HepG2 (cell line): ENCODE measurements at regions not wholly inside any gene's neighbourhood (a gene's known extent, or its start where the extent isn't known, plus 50 kb on each side); places are given as distances from the start of the nearest gene placed in this dataset.

Experiments used
- ATAC-seq: fragments of 200-7000 bp; cut with Tn5 transposase; 3 replicates; pipeline ENCODE4 v1.9.1; 2020; ENCODE audit warnings: mild to moderate bottlenecking, moderate library complexity
- BruUV-seq: library from RNA; stranded (reverse); fragments of 400-500 nt; replicated peaks from 2 replicates; lab custom pipeline; 2021; lab: Mats Ljungman, UMichigan
- CTCF ChIA-PET: fragments of 300-600 bp; formaldehyde crosslinking; extraction: SDS; loops from one replicate; lab custom pipeline; 2021; ENCODE audit warnings: low total read pairs, inconsistent platforms, low intra/inter-chr PET ratio; lab: Yijun Ruan, JAX
- POLR2A ChIA-PET: fragments of 350-600 bp; sonication (Branson Sonifier 250); formaldehyde crosslinking; loops from one replicate; lab custom pipeline; 2020; ENCODE audit warnings: antibody characterized with exemption, inconsistent platforms; lab: Yijun Ruan, JAX
- DNase-seq: peaks from one replicate; pipeline ENCODE4 v3.0.0-alpha.2; 2015; ENCODE audit warnings: low spot score
- FAIRE-seq: peaks from 3 replicates; lab custom pipeline; 2011; peaks lifted over from hg19 to GRCh38; lab: Jason Lieb, UNC
- H2AFZ ChIP-seq: one replicate; pipeline ENCODE4 v1.6.1; 2011; ENCODE audit warnings: low read length, inconsistent platforms
- H3K27ac ChIP-seq: fragments of 300-600 bp; 3 replicates; pipeline ENCODE4 v1.8.0; 2011; ENCODE audit warnings: mixed run types, mild to moderate bottlenecking, mixed read lengths, low read length, inconsistent platforms; ENCODE audit not compliant: insufficient read depth; ENCODE audit errors: extremely low read length
- H3K27me3 ChIP-seq, 2 experiments: fragments of 200-600 bp in 1 of 2; 2 replicates in 1 of 2; 3 replicates in 1 of 2; pipeline versions ENCODE4 v1.6.0 to v1.8.0; 2011; ENCODE audit warnings: low read length in 2 of 2, mild to moderate bottlenecking in 2 of 2, moderate library complexity in 2 of 2, inconsistent platforms in 1 of 2; ENCODE audit not compliant: insufficient read depth in 2 of 2, control insufficient read depth in 1 of 2
- H3K36me3 ChIP-seq, 2 experiments: fragments of 200-600 bp in 1 of 2; replicated peaks in 1 of 2; 2 replicates in 1 of 2; 3 replicates in 1 of 2; pipeline versions ENCODE4 v1.5.1 to v1.8.0; 2011; ENCODE audit warnings: low read length in 2 of 2, inconsistent platforms in 1 of 2; ENCODE audit not compliant: insufficient read depth in 2 of 2, control insufficient read depth in 1 of 2
- H3K4me1 ChIP-seq: 2 replicates; pipeline ENCODE4 v1.5.1; 2012; ENCODE audit warnings: low read length, inconsistent platforms; ENCODE audit not compliant: insufficient read depth
- H3K4me2 ChIP-seq: 2 replicates; pipeline ENCODE4 v1.6.0; 2011; ENCODE audit warnings: low read depth, low read length, inconsistent platforms
- H3K4me3 ChIP-seq, 3 experiments: fragments of 200-600 bp in 1 of 3; sonication (generic), shearing (Covaris generic) in 1 of 3; replicated peaks in 1 of 3; 2 replicates each; pipeline ENCODE4 v1.5.1; 2011 to 2016; ENCODE audit warnings: low read length in 3 of 3, inconsistent platforms in 2 of 3, low read depth in 2 of 3, mild to moderate bottlenecking in 2 of 3, control low read depth in 1 of 3, mixed read lengths in 1 of 3; ENCODE audit not compliant: insufficient read depth in 1 of 3
- H3K79me2 ChIP-seq: one replicate; pipeline ENCODE4 v1.6.1; 2011; ENCODE audit warnings: low read length, inconsistent platforms; ENCODE audit not compliant: insufficient read depth
- H3K9ac ChIP-seq: 2 replicates; pipeline ENCODE4 v1.6.0; 2011; ENCODE audit warnings: mild to moderate bottlenecking, low read depth, low read length, inconsistent platforms; ENCODE audit not compliant: insufficient read depth
- H3K9me3 ChIP-seq: 2 replicates; pipeline ENCODE4 v1.5.1; 2012; ENCODE audit warnings: mild to moderate bottlenecking, low read length
- H4K20me1 ChIP-seq: 2 replicates; pipeline ENCODE4 v1.6.0; 2011; ENCODE audit warnings: inconsistent platforms, mild to moderate bottlenecking, low read length, moderate library complexity; ENCODE audit not compliant: insufficient read depth
- CBX2 ChIP-seq, 2 experiments: fragments of 200-600 bp in 1 of 2; sonication (generic); formaldehyde crosslinking in 1 of 2; IDR thresholded peaks; 2 replicates each; pipeline versions ENCODE4 v1.7.0 to v1.8.1; 2018 to 2022; ENCODE audit warnings: low read depth in 2 of 2, low read length in 1 of 2, mild to moderate bottlenecking in 1 of 2, missing genetic modification reagents in 1 of 2
- ETV6 ChIP-seq: sonication (generic); formaldehyde crosslinking; conservative IDR thresholded peaks from 2 replicates; pipeline ENCODE4 v1.4.0; 2020; ENCODE audit warnings: missing genetic modification reagents
- HOXA9 ChIP-seq: sonication (generic); formaldehyde crosslinking; IDR thresholded peaks from 2 replicates; pipeline ENCODE4 v1.8.1; 2022; ENCODE audit warnings: missing genetic modification reagents, mild to moderate bottlenecking, moderate library complexity, borderline replicate concordance
- KLF16 ChIP-seq, 2 experiments: sonication (generic) in 1 of 2; formaldehyde crosslinking in 1 of 2; IDR thresholded peaks; 2 replicates each; pipeline versions ENCODE4 v1.6.1 to v1.8.0; 2016 to 2023; ENCODE audit warnings: missing genetic modification reagents in 2 of 2, missing compliant biosample characterization in 1 of 2
- LRRFIP1 ChIP-seq: sonication (generic); formaldehyde crosslinking; conservative IDR thresholded peaks from 2 replicates; pipeline ENCODE4 v1.4.0; 2020; ENCODE audit warnings: missing genetic modification reagents
- PHF8 ChIP-seq: sonication (generic); formaldehyde crosslinking; IDR thresholded peaks from 2 replicates; pipeline ENCODE4 v1.5.0; 2020; ENCODE audit warnings: missing genetic modification reagents
- PRDM4 ChIP-seq: sonication (generic); formaldehyde crosslinking; IDR thresholded peaks from 2 replicates; pipeline ENCODE4 v1.9.0; 2021; ENCODE audit warnings: missing genetic modification reagents, borderline replicate concordance
- SCMH1 ChIP-seq: sonication (generic); formaldehyde crosslinking; IDR thresholded peaks from 2 replicates; pipeline ENCODE4 v1.9.0; 2021; ENCODE audit warnings: missing genetic modification reagents, mild to moderate bottlenecking, borderline replicate concordance
- U2AF1 ChIP-seq: fragments of 200-400 bp; formaldehyde crosslinking; optimal IDR thresholded peaks from 2 replicates; pipeline ENCODE3; 2017; ENCODE audit warnings: mild to moderate bottlenecking, low read depth, low read length
- ZNF333 ChIP-seq: sonication (generic); formaldehyde crosslinking; IDR thresholded peaks from 2 replicates; pipeline ENCODE4 v1.4.0; 2020; ENCODE audit warnings: mild to moderate bottlenecking, missing genetic modification reagents, borderline replicate concordance
- WGBS: methylation state at CpG from one replicate; pipeline ENCODE4 v1.1.6; 2017; ENCODE audit warnings: low lambda C conversion rate; 5-methylcytosine and 5-hydroxymethylcytosine counted together
- in situ Hi-C: cut with HindIII; loops from 2 replicates; pipeline ENCODE4 v1.10.0; 2017; ENCODE audit warnings: low pct_unique_long_range_greater_than_20kb; ENCODE audit not compliant: extremely low pct_ligation_motif_present
- intact Hi-C: fragments of 100-400 bp; cut with micrococcal nuclease; formaldehyde crosslinking; loops from one replicate; pipeline ENCODE4 v1.10.0; 2022; ENCODE audit not compliant: unreplicated experiment
- TF ChIP-seq, protein P1 (sequence below): sonication (generic); formaldehyde crosslinking; IDR thresholded peaks from 2 replicates; pipeline ENCODE4 v1.9.0; 2022; ENCODE audit warnings: low read depth, missing genetic modification reagents

DNA sequence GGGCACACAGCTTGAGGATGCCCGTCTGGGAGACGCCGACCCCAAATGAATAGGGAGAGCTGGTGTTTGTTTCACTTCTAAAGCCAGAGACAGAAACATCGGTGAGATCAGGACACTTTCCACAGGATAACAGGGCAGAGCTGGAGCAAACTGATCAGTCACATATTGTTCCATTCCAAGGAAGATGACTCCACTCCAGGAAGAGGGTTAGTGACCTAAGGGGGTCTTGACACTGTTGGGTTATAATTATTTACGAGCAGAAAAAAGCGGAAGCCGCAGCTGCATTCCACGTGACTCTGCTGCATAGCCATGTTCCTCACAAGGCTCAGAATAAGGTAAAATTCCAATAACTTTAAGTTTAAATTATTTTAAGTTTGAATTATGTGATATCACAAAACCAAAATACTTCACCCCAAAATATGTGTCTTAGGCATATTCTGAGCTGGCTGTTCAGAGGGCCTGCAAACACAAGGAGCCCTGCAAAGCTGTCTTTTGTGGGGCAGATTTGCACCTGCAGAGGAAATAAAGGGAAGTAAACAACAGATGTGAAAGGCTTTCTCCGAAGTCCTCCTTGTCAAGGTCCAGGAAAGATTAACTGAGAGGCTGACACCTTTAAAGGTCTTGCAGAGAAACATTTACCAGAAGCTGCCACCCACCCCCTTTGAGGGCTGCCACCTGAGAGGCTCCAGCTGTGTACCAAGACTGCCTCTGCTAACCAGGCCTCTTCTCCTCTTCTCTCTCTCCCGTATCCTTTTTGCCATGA lies 819.2 kb downstream of the UQCRFS1 start:
- no peaks in the 10 kb centered on the region for H3K27me3 ChIP-seq
- intact Hi-C loops (no loop called here), in situ Hi-C loops (no loop called here)
- no peak overlapping the region for H3K4me2 ChIP-seq
- H4K20me1 ChIP-seq: no peaks in the 10 kb centered on the region
- ChIA-PET POLR2A (no interaction called here), CTCF (no interaction called here)
- ATAC-seq: no peak
- H3K36me3 ChIP-seq: no peaks in the 10 kb centered on the region
- no peaks in the 10 kb centered on the region for H3K79me2 ChIP-seq
- no peak overlapping the region for H3K9ac ChIP-seq
- BruUV-seq: no TSS peak
- 29% methylated on average over 10 of the region's 10 CpGs for WGBS
- no peak for DNase-seq
- H3K4me1 ChIP-seq: no peaks in the 10 kb centered on the region
- FAIRE-seq: no peak
- no peak overlapping the region for H2AFZ ChIP-seq
- no peak overlapping the region for H3K27ac ChIP-seq
- H3K9me3 ChIP-seq: peaks cover 83% of the 10 kb centered on the region
- H3K4me3 ChIP-seq: no peak overlapping the region
- TF ChIP-seq PHF8 (CRISPR knock-in tag) (no peak), LRRFIP1 (no peak), KLF16 (CRISPR knock-in tag; IDR thresholded peaks at IDR 0.05) (no peak), SCMH1 (CRISPR knock-in tag) (no peak), CBX2 (IDR thresholded peaks at IDR 0.05; ENCODE audit: low read depth, low read length) (no peak), CBX2 (CRISPR knock-in tag; IDR thresholded peaks at IDR 0.05; ENCODE audit: low read depth) (no peak), ZNF333 (CRISPR knock-in tag) (no peak), ETV6 (CRISPR knock-in tag) (no peak), PRDM4 (CRISPR knock-in tag) (no peak), HOXA9 (CRISPR knock-in tag) (no peak), U2AF1 (no peak)
- TF ChIP-seq, protein P1, sequence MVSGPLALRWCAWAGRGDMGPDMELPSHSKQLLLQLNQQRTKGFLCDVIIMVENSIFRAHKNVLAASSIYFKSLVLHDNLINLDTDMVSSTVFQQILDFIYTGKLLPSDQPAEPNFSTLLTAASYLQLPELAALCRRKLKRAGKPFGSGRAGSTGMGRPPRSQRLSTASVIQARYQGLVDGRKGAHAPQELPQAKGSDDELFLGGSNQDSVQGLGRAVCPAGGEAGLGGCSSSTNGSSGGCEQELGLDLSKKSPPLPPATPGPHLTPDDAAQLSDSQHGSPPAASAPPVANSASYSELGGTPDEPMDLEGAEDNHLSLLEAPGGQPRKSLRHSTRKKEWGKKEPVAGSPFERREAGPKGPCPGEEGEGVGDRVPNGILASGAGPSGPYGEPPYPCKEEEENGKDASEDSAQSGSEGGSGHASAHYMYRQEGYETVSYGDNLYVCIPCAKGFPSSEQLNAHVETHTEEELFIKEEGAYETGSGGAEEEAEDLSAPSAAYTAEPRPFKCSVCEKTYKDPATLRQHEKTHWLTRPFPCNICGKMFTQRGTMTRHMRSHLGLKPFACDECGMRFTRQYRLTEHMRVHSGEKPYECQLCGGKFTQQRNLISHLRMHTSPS (CRISPR knock-in tag): no peak
